Stimulated activated effector memory CD8-positive, alpha-beta T cell treated with anti-CD3 and anti-CD28 coated beads, Interleukin-12 subunit alpha, Interleukin-12 subunit beta, amount 100 ng/mL, for 72 hours (primary cell): ENCODE measurements at regions not wholly inside any gene's neighbourhood (a gene's known extent, or its start where the extent isn't known, plus 50 kb on each side); places are given as distances from the start of the nearest gene placed in this dataset.
"Not testable (repeated sequence)": the region's sequence is repeated elsewhere in the genome, so short reads cannot be mapped to it uniquely, and the experiment has no call there.

Experiments
- ATAC-seq: fragments of 150-1000 bp; cut with Tn5 transposase; 2 replicates; pipeline ENCODE4 v1.10.0; 2021
- DNase-seq, 2 donors: peaks; one replicate each; pipeline ENCODE4 v3.0.0; 2021 to 2022; ENCODE audit warnings: low spot score in 2 of 2
- H3K27ac Mint-ChIP-seq: one replicate; pipeline ENCODE4 v1.8.0; 2022; ENCODE audit warnings: mild to moderate bottlenecking, mixed read lengths
- H3K36me3 Mint-ChIP-seq: one replicate; pipeline ENCODE4 v1.8.0; 2022; ENCODE audit warnings: mild to moderate bottlenecking, mixed read lengths
- H3K4me1 Mint-ChIP-seq: one replicate; pipeline ENCODE4 v1.8.0; 2022; ENCODE audit warnings: mixed read lengths
- H3K4me3 Mint-ChIP-seq: one replicate; pipeline ENCODE4 v1.8.0; 2022; ENCODE audit warnings: mild to moderate bottlenecking, mixed read lengths
- H3K9me3 Mint-ChIP-seq: one replicate; pipeline ENCODE4 v1.8.0; 2022; ENCODE audit warnings: mixed read lengths

GRCh38 chr18:51360301-51360700 is 162.8 kb upstream of the MEX3C start:
- H3K36me3 Mint-ChIP-seq, H3K27ac Mint-ChIP-seq, DNase-seq, ATAC-seq, H3K4me3 Mint-ChIP-seq, H3K9me3 Mint-ChIP-seq: not testable (repeated sequence)
- H3K4me1 Mint-ChIP-seq: peaks cover 11% of the 10 kb centered on the region

- peaks cover 11% of the 10 kb centered on the region for H3K4me1 Mint-ChIP-seq
- no peak overlapping the region for H3K27ac Mint-ChIP-seq
- H3K4me3 Mint-ChIP-seq: no peak overlapping the region
- DNase-seq (no peak), ATAC-seq (peak; percentile 61)
- H3K9me3 Mint-ChIP-seq: no peaks in the 10 kb centered on the region
- no peaks in the 10 kb centered on the region for H3K36me3 Mint-ChIP-seq
These were observed 163.8 kb upstream of the MEX3C start for GRCh38 chr18:51361130-51361860.

- no peaks in the 10 kb centered on the region for H3K9me3 Mint-ChIP-seq
- DNase-seq (no peak), ATAC-seq (no peak)
- peaks cover 11% of the 10 kb centered on the region for H3K4me1 Mint-ChIP-seq
- no peaks in the 10 kb centered on the region for H3K36me3 Mint-ChIP-seq
- H3K4me3 Mint-ChIP-seq: no peak overlapping the region
- H3K27ac Mint-ChIP-seq: no peak overlapping the region
These were observed 165.9 kb upstream of the MEX3C start for GRCh38 chr18:51363384-51363783.

- DNase-seq: no peak
- Mint-ChIP-seq H3K4me3 (no peak overlapping the region), H3K9me3 (peaks cover 7% of the 10 kb centered on the region), H3K4me1 (no peaks in the 10 kb centered on the region), H3K27ac (no peak overlapping the region), H3K36me3 (no peaks in the 10 kb centered on the region)
- ATAC-seq: no peak
These were observed 173.5 kb upstream of the MEX3C start for GRCh38 chr18:51370996-51371395.

GRCh38 chr18:51371929-51372328 is 174.4 kb upstream of the MEX3C start:
- Mint-ChIP-seq H3K4me1 (no peaks in the 10 kb centered on the region), H3K36me3 (no peaks in the 10 kb centered on the region), H3K9me3 (peaks cover 8% of the 10 kb centered on the region), H3K27ac (no peak overlapping the region), H3K4me3 (no peak overlapping the region)
- ATAC-seq: no peak
- no peak for DNase-seq

GRCh38 chr18:51382081-51382480 is 184.6 kb upstream of the MEX3C start:
- no peak for ATAC-seq
- no peaks in the 10 kb centered on the region for H3K4me1 Mint-ChIP-seq
- H3K36me3 Mint-ChIP-seq: no peaks in the 10 kb centered on the region
- no peak overlapping the region for H3K27ac Mint-ChIP-seq
- no peak for DNase-seq
- H3K9me3 Mint-ChIP-seq: peaks cover under 1% of the 10 kb centered on the region
- no peak overlapping the region for H3K4me3 Mint-ChIP-seq

- Mint-ChIP-seq H3K9me3 (no peaks in the 10 kb centered on the region), H3K4me1 (no peaks in the 10 kb centered on the region), H3K27ac (no peak overlapping the region), H3K4me3 (no peak overlapping the region), H3K36me3 (no peaks in the 10 kb centered on the region)
- DNase-seq (no peak), ATAC-seq (peak; percentile 53)
These were observed 185.6 kb upstream of the MEX3C start for GRCh38 chr18:51383116-51383515.

GRCh38 chr18:51383711-51384110 is 186.2 kb upstream of the MEX3C start:
- Mint-ChIP-seq H3K4me3 (no peak overlapping the region), H3K27ac (no peak overlapping the region), H3K36me3 (no peaks in the 10 kb centered on the region), H3K4me1 (no peaks in the 10 kb centered on the region), H3K9me3 (no peaks in the 10 kb centered on the region)
- ATAC-seq (no peak), DNase-seq (no peak)

GRCh38 chr18:51385270-51385669 is 187.8 kb upstream of the MEX3C start:
- Mint-ChIP-seq H3K27ac (no peak overlapping the region), H3K9me3 (no peaks in the 10 kb centered on the region), H3K4me1 (no peaks in the 10 kb centered on the region), H3K36me3 (no peaks in the 10 kb centered on the region), H3K4me3 (no peak overlapping the region)
- no peak for ATAC-seq
- no peak for DNase-seq

GRCh38 chr18:51390702-51391101 is 193.2 kb upstream of the MEX3C start:
- Mint-ChIP-seq H3K4me3 (no peak overlapping the region), H3K36me3 (no peaks in the 10 kb centered on the region), H3K27ac (no peak overlapping the region), H3K4me1 (no peaks in the 10 kb centered on the region), H3K9me3 (no peaks in the 10 kb centered on the region)
- ATAC-seq (peak; percentile 28), DNase-seq (no peak)

- no peaks in the 10 kb centered on the region for H3K36me3 Mint-ChIP-seq
- H3K27ac Mint-ChIP-seq: no peak overlapping the region
- no peak for DNase-seq
- H3K9me3 Mint-ChIP-seq: no peaks in the 10 kb centered on the region
- no peak overlapping the region for H3K4me3 Mint-ChIP-seq
- ATAC-seq: peak; percentile 28
- H3K4me1 Mint-ChIP-seq: no peaks in the 10 kb centered on the region
These were observed 193.7 kb upstream of the MEX3C start for GRCh38 chr18:51391215-51391614.

GRCh38 chr18:51391731-51392130 is 194.2 kb upstream of the MEX3C start:
- no peak overlapping the region for H3K4me3 Mint-ChIP-seq
- no peaks in the 10 kb centered on the region for H3K36me3 Mint-ChIP-seq
- H3K4me1 Mint-ChIP-seq: no peaks in the 10 kb centered on the region
- no peak for ATAC-seq
- peak overlapping the region; percentile 20 for H3K27ac Mint-ChIP-seq
- DNase-seq: no peak
- no peaks in the 10 kb centered on the region for H3K9me3 Mint-ChIP-seq

- Mint-ChIP-seq H3K27ac (no peak overlapping the region), H3K36me3 (no peaks in the 10 kb centered on the region), H3K4me3 (no peak overlapping the region), H3K4me1 (no peaks in the 10 kb centered on the region), H3K9me3 (no peaks in the 10 kb centered on the region)
- no peak for DNase-seq
- no peak for ATAC-seq
These were observed 200.0 kb upstream of the MEX3C start for GRCh38 chr18:51397347-51397962.

- no peak overlapping the region for H3K4me3 Mint-ChIP-seq
- H3K9me3 Mint-ChIP-seq: no peaks in the 10 kb centered on the region
- no peaks in the 10 kb centered on the region for H3K36me3 Mint-ChIP-seq
- no peak for DNase-seq
- ATAC-seq: no peak
- H3K27ac Mint-ChIP-seq: no peak overlapping the region
- H3K4me1 Mint-ChIP-seq: no peaks in the 10 kb centered on the region
These were observed 200.6 kb upstream of the MEX3C start for GRCh38 chr18:51398104-51398503.

GRCh38 chr18:51399491-51400122 is 202.1 kb upstream of the MEX3C start:
- no peaks in the 10 kb centered on the region for H3K4me1 Mint-ChIP-seq
- H3K4me3 Mint-ChIP-seq: no peak overlapping the region
- DNase-seq: no peak
- no peaks in the 10 kb centered on the region for H3K36me3 Mint-ChIP-seq
- no peaks in the 10 kb centered on the region for H3K9me3 Mint-ChIP-seq
- H3K27ac Mint-ChIP-seq: no peak overlapping the region
- no peak for ATAC-seq

GRCh38 chr18:51400721-51401120 is 203.2 kb upstream of the MEX3C start:
- ATAC-seq (no peak), DNase-seq (no peak)
- Mint-ChIP-seq H3K27ac (no peak overlapping the region), H3K4me3 (no peak overlapping the region), H3K4me1 (no peaks in the 10 kb centered on the region), H3K36me3 (no peaks in the 10 kb centered on the region), H3K9me3 (no peaks in the 10 kb centered on the region)
